ENCODE measurements at regions not wholly inside any gene's neighbourhood (a gene's known extent, or its start where the extent isn't known, plus 50 kb on each side); places are given as distances from the start of the nearest gene placed in this dataset.

DNA sequence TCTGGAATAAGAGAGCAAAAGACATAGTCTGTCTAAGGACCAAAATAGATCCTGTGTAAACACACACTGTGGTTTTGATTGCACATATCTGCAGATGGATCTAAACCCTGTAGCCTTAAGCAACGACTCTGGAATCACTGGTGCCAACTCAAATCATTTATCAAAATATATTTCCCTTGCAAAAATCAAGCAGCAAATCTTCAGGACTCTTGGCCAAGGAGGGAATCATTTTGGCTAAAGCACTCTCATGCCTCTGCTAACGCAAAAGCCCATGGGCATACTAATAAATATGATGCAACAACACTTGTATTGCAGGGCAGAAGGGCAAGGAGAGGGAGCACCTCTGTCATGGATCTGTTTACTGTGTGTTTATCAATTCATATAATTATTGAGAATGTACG, 155.4 kb upstream of the DUSP10 start:
- H3K27ac ChIP-seq (ENCODE audit: low read depth, low read length): no peak overlapping the region
- Mint-ChIP-seq H3K27me3 (ENCODE audit: low read depth, unreplicated experiment) (no peaks in the 10 kb centered on the region), H3K9me3 (ENCODE audit: unreplicated experiment) (no peaks in the 10 kb centered on the region), H3K4me3 (ENCODE audit: unreplicated experiment) (no peak overlapping the region), H3K4me1 (ENCODE audit: low read depth, unreplicated experiment) (peaks cover 6% of the 10 kb centered on the region), H3K36me3 (ENCODE audit: low read depth, unreplicated experiment) (no peaks in the 10 kb centered on the region), H3K27ac (ENCODE audit: unreplicated experiment) (no peak overlapping the region)
- no peaks in the 10 kb centered on the region for H3K36me3 ChIP-seq (ENCODE audit: insufficient read depth, low read length)
- no peaks in the 10 kb centered on the region for H3K79me2 ChIP-seq (ENCODE audit: insufficient read depth, low read length)
- H3K4me2 ChIP-seq (ENCODE audit: low read length): no peak overlapping the region
- no peaks in the 10 kb centered on the region for H3K9me3 ChIP-seq (ENCODE audit: insufficient read depth, low read depth, low read length)
- H2AFZ ChIP-seq (ENCODE audit: low read depth, low read length): no peak overlapping the region
- H3K27me3 ChIP-seq (ENCODE audit: insufficient read depth, low read length): no peaks in the 10 kb centered on the region
- TF ChIP-seq EZH2 (IDR thresholded peaks at IDR 0.05; ENCODE audit: insufficient read depth, low read length): no peak
- TF ChIP-seq, protein P1, sequence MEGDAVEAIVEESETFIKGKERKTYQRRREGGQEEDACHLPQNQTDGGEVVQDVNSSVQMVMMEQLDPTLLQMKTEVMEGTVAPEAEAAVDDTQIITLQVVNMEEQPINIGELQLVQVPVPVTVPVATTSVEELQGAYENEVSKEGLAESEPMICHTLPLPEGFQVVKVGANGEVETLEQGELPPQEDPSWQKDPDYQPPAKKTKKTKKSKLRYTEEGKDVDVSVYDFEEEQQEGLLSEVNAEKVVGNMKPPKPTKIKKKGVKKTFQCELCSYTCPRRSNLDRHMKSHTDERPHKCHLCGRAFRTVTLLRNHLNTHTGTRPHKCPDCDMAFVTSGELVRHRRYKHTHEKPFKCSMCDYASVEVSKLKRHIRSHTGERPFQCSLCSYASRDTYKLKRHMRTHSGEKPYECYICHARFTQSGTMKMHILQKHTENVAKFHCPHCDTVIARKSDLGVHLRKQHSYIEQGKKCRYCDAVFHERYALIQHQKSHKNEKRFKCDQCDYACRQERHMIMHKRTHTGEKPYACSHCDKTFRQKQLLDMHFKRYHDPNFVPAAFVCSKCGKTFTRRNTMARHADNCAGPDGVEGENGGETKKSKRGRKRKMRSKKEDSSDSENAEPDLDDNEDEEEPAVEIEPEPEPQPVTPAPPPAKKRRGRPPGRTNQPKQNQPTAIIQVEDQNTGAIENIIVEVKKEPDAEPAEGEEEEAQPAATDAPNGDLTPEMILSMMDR (IDR thresholded peaks at IDR 0.05; ENCODE audit: insufficient read depth, low read depth, low read length): no peak
- H3K4me1 ChIP-seq (ENCODE audit: insufficient read depth, low read length): no peaks in the 10 kb centered on the region
- FAIRE-seq (peak; percentile 83), DNase-seq (ENCODE audit: low read depth) (peak; percentile 39)
- no peak overlapping the region for H3K4me3 ChIP-seq (ENCODE audit: insufficient read depth, low read depth, low read length)
- H3K9ac ChIP-seq (ENCODE audit: low read length): no peak overlapping the region
- H4K20me1 ChIP-seq (ENCODE audit: insufficient read depth, low read length): no peaks in the 10 kb centered on the region

DNA sequence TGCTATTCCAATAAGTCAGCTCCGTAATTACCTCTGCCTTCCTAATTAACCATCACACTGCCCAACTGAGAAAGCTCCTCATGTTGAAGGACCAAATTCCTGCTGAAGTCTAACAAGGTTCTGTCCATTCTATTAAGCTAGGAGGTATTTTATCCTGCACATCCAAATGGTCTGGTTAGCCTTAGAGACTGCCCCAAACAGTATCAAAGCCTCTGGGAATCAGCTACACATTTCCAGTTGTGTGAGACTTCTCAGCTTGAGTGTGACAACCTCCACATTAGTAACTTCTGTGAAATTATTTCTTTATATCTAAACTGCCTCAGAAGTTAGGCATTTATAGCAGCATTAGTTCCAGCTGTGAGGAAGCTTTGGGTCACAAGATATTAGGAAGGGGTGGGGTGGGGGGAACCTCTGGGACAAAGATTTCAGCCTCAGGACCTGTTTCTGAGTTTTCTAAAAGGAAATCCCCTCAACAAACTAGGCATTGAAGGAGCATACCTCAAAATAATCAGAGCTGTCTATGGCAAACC, 150.5 kb upstream of the DUSP10 start:
- Mint-ChIP-seq H3K4me3 (ENCODE audit: unreplicated experiment) (no peak overlapping the region), H3K4me1 (ENCODE audit: low read depth, unreplicated experiment) (peaks cover 7% of the 10 kb centered on the region), H3K9me3 (ENCODE audit: unreplicated experiment) (no peaks in the 10 kb centered on the region), H3K27me3 (ENCODE audit: low read depth, unreplicated experiment) (no peaks in the 10 kb centered on the region), H3K36me3 (ENCODE audit: low read depth, unreplicated experiment) (no peaks in the 10 kb centered on the region), H3K27ac (ENCODE audit: unreplicated experiment) (no peak overlapping the region)
- H4K20me1 ChIP-seq (ENCODE audit: insufficient read depth, low read length): no peaks in the 10 kb centered on the region
- no peak overlapping the region for H3K4me3 ChIP-seq (ENCODE audit: insufficient read depth, low read depth, low read length)
- TF ChIP-seq EZH2 (IDR thresholded peaks at IDR 0.05; ENCODE audit: insufficient read depth, low read length): no peak
- TF ChIP-seq, protein P1 (IDR thresholded peaks at IDR 0.05; ENCODE audit: insufficient read depth, low read depth, low read length): no peak
- no peak overlapping the region for H3K4me2 ChIP-seq (ENCODE audit: low read length)
- no peaks in the 10 kb centered on the region for H3K27me3 ChIP-seq (ENCODE audit: insufficient read depth, low read length)
- DNase-seq (ENCODE audit: low read depth) (no peak), FAIRE-seq (no peak)
- H2AFZ ChIP-seq (ENCODE audit: low read depth, low read length): no peak overlapping the region
- H3K4me1 ChIP-seq (ENCODE audit: insufficient read depth, low read length): peaks cover 1% of the 10 kb centered on the region
- H3K27ac ChIP-seq (ENCODE audit: low read depth, low read length): no peak overlapping the region
- H3K79me2 ChIP-seq (ENCODE audit: insufficient read depth, low read length): no peaks in the 10 kb centered on the region
- no peaks in the 10 kb centered on the region for H3K9me3 ChIP-seq (ENCODE audit: insufficient read depth, low read depth, low read length)
- no peak overlapping the region for H3K9ac ChIP-seq (ENCODE audit: low read length)
- H3K36me3 ChIP-seq (ENCODE audit: insufficient read depth, low read length): no peaks in the 10 kb centered on the region

DNA sequence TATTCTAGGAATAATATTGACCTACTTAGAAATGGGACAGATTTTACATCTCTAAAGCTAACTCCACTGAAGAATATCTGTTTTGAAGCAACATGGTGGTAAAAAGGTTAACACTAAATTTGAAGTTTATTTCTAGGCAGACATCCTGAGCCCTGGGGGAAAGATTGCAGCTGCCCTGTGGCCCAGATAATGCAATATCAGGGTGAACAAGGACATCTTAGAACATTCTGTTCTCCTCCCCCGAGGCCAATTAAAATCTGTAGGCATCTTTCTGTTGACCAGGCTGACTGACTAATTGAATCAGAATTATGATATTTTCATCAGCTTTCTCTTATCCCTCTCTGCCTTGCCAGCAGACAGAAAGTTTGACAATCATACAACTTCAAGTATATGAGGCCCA, 149.8 kb upstream of the DUSP10 start:
- Histone ChIP-seq H3K36me3 (ENCODE audit: insufficient read depth, low read length) (no peaks in the 10 kb centered on the region), H3K9ac (ENCODE audit: low read length) (no peak overlapping the region), H3K79me2 (ENCODE audit: insufficient read depth, low read length) (no peaks in the 10 kb centered on the region), H3K9me3 (ENCODE audit: insufficient read depth, low read depth, low read length) (no peaks in the 10 kb centered on the region), H4K20me1 (ENCODE audit: insufficient read depth, low read length) (no peaks in the 10 kb centered on the region), H3K27me3 (ENCODE audit: insufficient read depth, low read length) (no peaks in the 10 kb centered on the region), H3K27ac (ENCODE audit: low read depth, low read length) (no peak overlapping the region), H2AFZ (ENCODE audit: low read depth, low read length) (no peak overlapping the region), H3K4me2 (ENCODE audit: low read length) (no peak overlapping the region), H3K4me1 (ENCODE audit: insufficient read depth, low read length) (peaks cover 8% of the 10 kb centered on the region), H3K4me3 (ENCODE audit: insufficient read depth, low read depth, low read length) (no peak overlapping the region)
- no peak for TF ChIP-seq EZH2 (IDR thresholded peaks at IDR 0.05; ENCODE audit: insufficient read depth, low read length)
- TF ChIP-seq, protein P1 (IDR thresholded peaks at IDR 0.05; ENCODE audit: insufficient read depth, low read depth, low read length): no peak
- Mint-ChIP-seq H3K4me3 (ENCODE audit: unreplicated experiment) (no peak overlapping the region), H3K27ac (ENCODE audit: unreplicated experiment) (no peak overlapping the region), H3K36me3 (ENCODE audit: low read depth, unreplicated experiment) (no peaks in the 10 kb centered on the region), H3K27me3 (ENCODE audit: low read depth, unreplicated experiment) (no peaks in the 10 kb centered on the region), H3K9me3 (ENCODE audit: unreplicated experiment) (no peaks in the 10 kb centered on the region), H3K4me1 (ENCODE audit: low read depth, unreplicated experiment) (peaks cover 8% of the 10 kb centered on the region)
- FAIRE-seq (no peak), DNase-seq (ENCODE audit: low read depth) (no peak)
